OCI-LY1 (cell line): ENCODE measurements at regions not wholly inside any gene's neighbourhood (a gene's known extent, or its start where the extent isn't known, plus 50 kb on each side); places are given as distances from the start of the nearest gene placed in this dataset.
"Not testable (repeated sequence)": the region's sequence is repeated elsewhere in the genome, so short reads cannot be mapped to it uniquely, and the experiment has no call there.

Experiments used
- H2AFZ ChIP-seq: fragments of 200-600 bp; sonication (generic), shearing (Covaris generic); 2 replicates; pipeline ENCODE4 v1.6.0; 2014; ENCODE audit warnings: antibody characterized with exemption, mild to moderate bottlenecking, low read length
- H3F3A ChIP-seq: fragments of 200-600 bp; sonication (generic), shearing (Covaris generic); 2 replicates; pipeline ENCODE4 v1.6.0; 2014; ENCODE audit warnings: mild to moderate bottlenecking, antibody characterized with exemption, low read length, moderate library complexity; ENCODE audit not compliant: insufficient read depth
- H3K27ac ChIP-seq: fragments of 200-600 bp; sonication (generic); 2 replicates; pipeline ENCODE4 v1.5.1; 2014; ENCODE audit warnings: low read length, mixed run types, mild to moderate bottlenecking, low read depth; ENCODE audit not compliant: poor library complexity, severe bottlenecking
- H3K27me3 ChIP-seq: fragments of 200-600 bp; sonication (generic); 2 replicates; pipeline ENCODE4 v1.6.0; 2014; ENCODE audit warnings: antibody characterized with exemption, mild to moderate bottlenecking, low read length, moderate library complexity; ENCODE audit not compliant: insufficient read depth
- H3K36me3 ChIP-seq: fragments of 200-600 bp; sonication (generic); 2 replicates; pipeline ENCODE4 v1.6.1; 2014; ENCODE audit warnings: mild to moderate bottlenecking, antibody characterized with exemption, low read length, moderate library complexity, mixed read lengths; ENCODE audit not compliant: insufficient read depth
- H3K4me1 ChIP-seq: fragments of 200-600 bp; sonication (generic); 2 replicates; pipeline ENCODE4 v1.5.1; 2014; ENCODE audit warnings: mild to moderate bottlenecking, low read length, moderate library complexity; ENCODE audit not compliant: insufficient read depth, severe bottlenecking
- H3K4me2 ChIP-seq: fragments of 200-600 bp; sonication (generic), shearing (Covaris generic); 2 replicates; pipeline ENCODE4 v1.6.1; 2014; ENCODE audit warnings: low read length
- H3K4me3 ChIP-seq: fragments of 200-600 bp; sonication (generic); 2 replicates; pipeline ENCODE4 v1.5.1; 2014; ENCODE audit warnings: low read length, low read depth, mild to moderate bottlenecking, mixed read lengths; ENCODE audit not compliant: poor library complexity, severe bottlenecking
- H3K79me2 ChIP-seq: fragments of 200-600 bp; shearing (Covaris generic); 2 replicates; pipeline ENCODE4 v1.6.1; 2016; ENCODE audit warnings: mixed run types, low read length, mixed read lengths; ENCODE audit not compliant: insufficient read depth
- H3K9ac ChIP-seq: fragments of 200-600 bp; sonication (generic), shearing (Covaris generic); 2 replicates; pipeline ENCODE4 v1.6.1; 2014; ENCODE audit warnings: mild to moderate bottlenecking, low read length, mixed read lengths
- H3K9me2 ChIP-seq: fragments of 200-600 bp; sonication (generic), shearing (Covaris generic); 2 replicates; pipeline ENCODE4 v1.6.1; 2014; ENCODE audit warnings: low read depth, mild to moderate bottlenecking, low read length, mixed read lengths
- H3K9me3 ChIP-seq: fragments of 200-600 bp; shearing (Covaris generic); 2 replicates; pipeline ENCODE4 v1.6.1; 2014; ENCODE audit warnings: low read length, mixed read lengths
- H4K20me1 ChIP-seq: fragments of 200-600 bp; sonication (generic), shearing (Covaris generic); 2 replicates; pipeline ENCODE4 v1.6.0; 2016; ENCODE audit warnings: mild to moderate bottlenecking, low read length; ENCODE audit not compliant: insufficient read depth
- CTCF ChIP-seq: fragments of 200-600 bp; sonication (generic), shearing (Covaris generic); IDR thresholded peaks from 2 replicates; pipeline ENCODE4 v1.5.1; 2017; ENCODE audit warnings: mild to moderate bottlenecking, antibody characterized with exemption, low read length, moderate library complexity, mixed read lengths
- EZH2 ChIP-seq: fragments of 200-600 bp; sonication (generic), shearing (Covaris generic); IDR thresholded peaks from 2 replicates; pipeline ENCODE4 v1.8.0; 2017; ENCODE audit warnings: borderline replicate concordance, mixed run types, mild to moderate bottlenecking, antibody characterized with exemption, low read length, moderate library complexity, mixed read lengths

GRCh38 chr2:147147802-147148201, 697.0 kb upstream of the ACVR2A start:
- no peaks in the 10 kb centered on the region for H3K79me2 ChIP-seq
- H3K27me3 ChIP-seq: no peaks in the 10 kb centered on the region
- no peaks in the 10 kb centered on the region for H3K9me3 ChIP-seq
- H3K27ac ChIP-seq: no peak overlapping the region
- H3F3A ChIP-seq: no peaks in the 10 kb centered on the region
- no peak overlapping the region for H3K9ac ChIP-seq
- H2AFZ ChIP-seq: no peak overlapping the region
- H3K36me3 ChIP-seq: no peaks in the 10 kb centered on the region
- no peak overlapping the region for H3K4me3 ChIP-seq
- H3K4me1 ChIP-seq: no peaks in the 10 kb centered on the region
- no peak overlapping the region for H3K4me2 ChIP-seq
- TF ChIP-seq EZH2 (no peak), CTCF (no peak)
- no peaks in the 10 kb centered on the region for H4K20me1 ChIP-seq
- no peaks in the 10 kb centered on the region for H3K9me2 ChIP-seq

- TF ChIP-seq EZH2 (no peak), CTCF (no peak)
- Histone ChIP-seq H3K79me2 (no peaks in the 10 kb centered on the region), H3K36me3 (no peaks in the 10 kb centered on the region), H3K27me3 (no peaks in the 10 kb centered on the region), H3K9ac (no peak overlapping the region), H3K9me2 (no peaks in the 10 kb centered on the region), H4K20me1 (no peaks in the 10 kb centered on the region), H2AFZ (no peak overlapping the region), H3K4me2 (no peak overlapping the region), H3K27ac (no peak overlapping the region), H3K9me3 (no peaks in the 10 kb centered on the region), H3K4me3 (no peak overlapping the region), H3K4me1 (no peaks in the 10 kb centered on the region), H3F3A (no peaks in the 10 kb centered on the region)
These were observed 702.9 kb upstream of the ACVR2A start for GRCh38 chr2:147141930-147142329.

GRCh38 chr2:147139732-147140131, 705.1 kb upstream of the ACVR2A start:
- H4K20me1 ChIP-seq, H3K79me2 ChIP-seq, H3K4me3 ChIP-seq, H3F3A ChIP-seq, H2AFZ ChIP-seq, H3K9me3 ChIP-seq, H3K9me2 ChIP-seq, H3K27me3 ChIP-seq, H3K4me2 ChIP-seq, H3K36me3 ChIP-seq, H3K9ac ChIP-seq, H3K27ac ChIP-seq, H3K4me1 ChIP-seq: not testable (repeated sequence)

GRCh38 chr2:147137711-147138110, 707.1 kb upstream of the ACVR2A start:
- TF ChIP-seq EZH2 (no peak), CTCF (no peak)
- H2AFZ ChIP-seq: no peak overlapping the region
- no peak overlapping the region for H3K27ac ChIP-seq
- no peaks in the 10 kb centered on the region for H3K27me3 ChIP-seq
- no peaks in the 10 kb centered on the region for H3K79me2 ChIP-seq
- no peaks in the 10 kb centered on the region for H3K4me1 ChIP-seq
- no peak overlapping the region for H3K4me2 ChIP-seq
- H3K4me3 ChIP-seq: no peak overlapping the region
- no peaks in the 10 kb centered on the region for H3K36me3 ChIP-seq
- H3K9ac ChIP-seq: no peak overlapping the region
- H3K9me3 ChIP-seq: no peaks in the 10 kb centered on the region
- no peaks in the 10 kb centered on the region for H3F3A ChIP-seq
- H3K9me2 ChIP-seq: no peaks in the 10 kb centered on the region
- no peaks in the 10 kb centered on the region for H4K20me1 ChIP-seq
